GM12878 (cell line): ENCODE measurements at regions not wholly inside any gene's neighbourhood (a gene's known extent, or its start where the extent isn't known, plus 50 kb on each side); places are given as distances from the start of the nearest gene placed in this dataset.

Source experiments
- ATAC-seq: fragments of 200-7000 bp; cut with Tn5 transposase; 3 replicates; pipeline ENCODE4 v1.9.1; 2020; ENCODE audit warnings: mild to moderate bottlenecking, moderate library complexity
- BruUV-seq: library from RNA; stranded (reverse); fragments of 400-500 nt; replicated peaks from 2 replicates; lab custom pipeline; 2021; lab: Mats Ljungman, UMichigan
- CTCF ChIA-PET: fragments of 300-600 bp; sonication (Branson Sonifier 250); formaldehyde crosslinking; extraction: SDS; loops from one replicate; lab custom pipeline; 2021; ENCODE audit warnings: inconsistent platforms; lab: Yijun Ruan, JAX
- POLR2A ChIA-PET: fragments of 350-600 bp; formaldehyde crosslinking; extraction: SDS; loops from one replicate; lab custom pipeline; 2021; ENCODE audit warnings: inconsistent platforms; lab: Charles Lee
- RAD21 ChIA-PET: fragments of 300-600 bp; sonication (Branson Sonifier 250); formaldehyde crosslinking; loops from one replicate; lab custom pipeline; 2023; ENCODE audit warnings: antibody characterized with exemption; ENCODE audit not compliant: unreplicated experiment; lab: Charles Lee
- SMC1A ChIA-PET: fragments of 300-600 bp; sonication (Branson Sonifier 250); formaldehyde crosslinking; loops from one replicate; lab custom pipeline; 2023; ENCODE audit not compliant: unreplicated experiment, uncharacterized antibody; lab: Charles Lee
- DNase-seq: peaks from one replicate; pipeline ENCODE4 v3.0.0-alpha.2; 2011; ENCODE audit warnings: low read depth, low spot score
- FAIRE-seq: peaks from 3 replicates; lab custom pipeline; 2011; peaks lifted over from hg19 to GRCh38; lab: Jason Lieb, UNC
- H2AFZ ChIP-seq: 2 replicates; pipeline ENCODE4 v1.6.0; 2011; ENCODE audit warnings: low read depth, low read length, control low read depth; ENCODE audit not compliant: control insufficient read depth
- H3K27ac ChIP-seq: 2 replicates; pipeline ENCODE4 v1.5.1; 2011; ENCODE audit warnings: control low read depth; ENCODE audit not compliant: control insufficient read depth, insufficient read depth
- H3K27me3 ChIP-seq, 2 experiments: replicated peaks in 1 of 2; 2 replicates each; pipeline versions ENCODE4 v1.6.0 to v1.6.1; 2011; ENCODE audit warnings: low read length in 1 of 2; ENCODE audit not compliant: control insufficient read depth in 2 of 2, insufficient read depth in 2 of 2
- H3K36me3 ChIP-seq, 2 experiments: 2 replicates each; pipeline ENCODE4 v1.5.1; 2011; ENCODE audit warnings: low read length in 1 of 2; ENCODE audit not compliant: control insufficient read depth in 2 of 2, insufficient read depth in 2 of 2
- H3K4me1 ChIP-seq: 2 replicates; pipeline ENCODE4 v1.6.1; 2011; ENCODE audit warnings: mild to moderate bottlenecking, low read length, moderate library complexity, mixed read lengths; ENCODE audit not compliant: control insufficient read depth, insufficient read depth
- H3K4me2 ChIP-seq: 2 replicates; pipeline ENCODE4 v1.6.0; 2011; ENCODE audit warnings: control low read depth; ENCODE audit not compliant: control insufficient read depth, insufficient read depth
- H3K4me3 ChIP-seq: fragments of 200-600 bp; sonication (generic); 2 replicates; pipeline ENCODE4 v1.5.1; 2016
- H3K79me2 ChIP-seq: 2 replicates; pipeline ENCODE4 v1.6.0; 2011; ENCODE audit warnings: low read length; ENCODE audit not compliant: control insufficient read depth, insufficient read depth
- H3K9ac ChIP-seq: 2 replicates; pipeline ENCODE4 v1.8.0; 2011; ENCODE audit warnings: low read length, control low read depth, mixed read lengths; ENCODE audit not compliant: control insufficient read depth, insufficient read depth
- H3K9me3 ChIP-seq: replicated peaks from 3 replicates; pipeline ENCODE4 v1.5.1; 2011; ENCODE audit warnings: mild to moderate bottlenecking, low read length; ENCODE audit not compliant: control insufficient read depth, insufficient read depth
- H4K20me1 ChIP-seq: 2 replicates; pipeline ENCODE4 v1.6.0; 2011; ENCODE audit not compliant: control insufficient read depth, insufficient read depth
- EP300 ChIP-seq, 2 experiments: fragments of 150-350 bp in 1 of 2; IDR thresholded peaks; 2 replicates each; pipeline ENCODE4 v1.6.1; 2011 to 2012; ENCODE audit warnings: low read depth in 2 of 2, low read length in 2 of 2, borderline replicate concordance in 1 of 2, improper control_type of control experiment in 1 of 2, inconsistent platforms in 1 of 2; ENCODE audit not compliant: control insufficient read depth in 1 of 2
- RB1 ChIP-seq: fragments of 450-650 bp; formaldehyde crosslinking; IDR thresholded peaks from 2 replicates; pipeline ENCODE4 v1.6.1; 2017; ENCODE audit warnings: mild to moderate bottlenecking, borderline replicate concordance
- SREBF1 ChIP-seq: IDR thresholded peaks from 2 replicates; pipeline ENCODE4 v1.6.1; 2012; ENCODE audit warnings: mild to moderate bottlenecking, low read length
- TBL1XR1 ChIP-seq: IDR thresholded peaks from 2 replicates; pipeline ENCODE4 v1.6.1; 2012; ENCODE audit warnings: low read depth, low read length, improper control_type of control experiment
- WGBS: methylation state at CpG from one replicate; pipeline ENCODE4 v1.1.6; 2016; ENCODE audit warnings: low lambda C conversion rate; ENCODE audit not compliant: insufficient replicate concordance, insufficient coverage; ENCODE audit errors: missing lambda C conversion rate; 5-methylcytosine and 5-hydroxymethylcytosine counted together
- in situ Hi-C: fragments of 300-500 bp; cut with MboI; formaldehyde crosslinking; loops from 9 replicates; pipeline ENCODE4 v1.14.3; 2018; ENCODE audit warnings: mixed read lengths
- intact Hi-C: fragments of 100-400 bp; cut with micrococcal nuclease; formaldehyde crosslinking; loops from one replicate; pipeline ENCODE4 v1.14.2; 2022; ENCODE audit not compliant: unreplicated experiment
- TF ChIP-seq, protein P1 (sequence below): fragments of 450-650 bp; conservative IDR thresholded peaks from 2 replicates; pipeline ENCODE4 v1.6.1; 2017; ENCODE audit warnings: mild to moderate bottlenecking, moderate library complexity
- TF ChIP-seq, protein P2 (sequence below): fragments of 450-650 bp; IDR thresholded peaks from 2 replicates; pipeline ENCODE4 v1.6.1; 2017; ENCODE audit warnings: antibody characterized with exemption, mild to moderate bottlenecking, moderate library complexity
- TF ChIP-seq, protein P3 (sequence below): IDR thresholded peaks from 2 replicates; pipeline ENCODE4 v1.6.1; 2011; ENCODE audit warnings: low read depth, low read length, improper control_type of control experiment, borderline replicate concordance

DNA sequence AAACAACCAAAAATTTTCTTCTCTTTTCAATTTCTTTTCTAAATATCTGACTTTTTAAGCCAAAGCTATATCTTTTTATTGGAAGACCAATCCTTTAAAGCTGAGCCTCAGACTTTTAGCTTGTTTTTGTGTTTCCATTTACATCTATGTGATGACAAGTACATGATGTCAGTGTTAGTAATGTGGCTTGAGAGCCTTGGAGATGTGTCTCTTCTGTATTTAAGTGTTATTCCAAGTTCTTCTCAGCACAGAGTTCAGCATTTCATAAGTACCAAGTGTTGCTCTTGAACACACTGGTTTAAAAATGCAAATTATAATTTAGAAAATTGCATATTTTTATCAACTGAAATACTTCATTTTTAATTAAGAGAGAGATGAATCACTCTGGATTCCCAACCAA is 948.9 kb upstream of the FLRT2 start (continued):
- TF ChIP-seq RB1 (no peak), TBL1XR1 (no peak)
- TF ChIP-seq, protein P1, sequence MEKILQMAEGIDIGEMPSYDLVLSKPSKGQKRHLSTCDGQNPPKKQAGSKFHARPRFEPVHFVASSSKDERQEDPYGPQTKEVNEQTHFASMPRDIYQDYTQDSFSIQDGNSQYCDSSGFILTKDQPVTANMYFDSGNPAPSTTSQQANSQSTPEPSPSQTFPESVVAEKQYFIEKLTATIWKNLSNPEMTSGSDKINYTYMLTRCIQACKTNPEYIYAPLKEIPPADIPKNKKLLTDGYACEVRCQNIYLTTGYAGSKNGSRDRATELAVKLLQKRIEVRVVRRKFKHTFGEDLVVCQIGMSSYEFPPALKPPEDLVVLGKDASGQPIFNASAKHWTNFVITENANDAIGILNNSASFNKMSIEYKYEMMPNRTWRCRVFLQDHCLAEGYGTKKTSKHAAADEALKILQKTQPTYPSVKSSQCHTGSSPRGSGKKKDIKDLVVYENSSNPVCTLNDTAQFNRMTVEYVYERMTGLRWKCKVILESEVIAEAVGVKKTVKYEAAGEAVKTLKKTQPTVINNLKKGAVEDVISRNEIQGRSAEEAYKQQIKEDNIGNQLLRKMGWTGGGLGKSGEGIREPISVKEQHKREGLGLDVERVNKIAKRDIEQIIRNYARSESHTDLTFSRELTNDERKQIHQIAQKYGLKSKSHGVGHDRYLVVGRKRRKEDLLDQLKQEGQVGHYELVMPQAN = no peak
- TF ChIP-seq, protein P2, sequence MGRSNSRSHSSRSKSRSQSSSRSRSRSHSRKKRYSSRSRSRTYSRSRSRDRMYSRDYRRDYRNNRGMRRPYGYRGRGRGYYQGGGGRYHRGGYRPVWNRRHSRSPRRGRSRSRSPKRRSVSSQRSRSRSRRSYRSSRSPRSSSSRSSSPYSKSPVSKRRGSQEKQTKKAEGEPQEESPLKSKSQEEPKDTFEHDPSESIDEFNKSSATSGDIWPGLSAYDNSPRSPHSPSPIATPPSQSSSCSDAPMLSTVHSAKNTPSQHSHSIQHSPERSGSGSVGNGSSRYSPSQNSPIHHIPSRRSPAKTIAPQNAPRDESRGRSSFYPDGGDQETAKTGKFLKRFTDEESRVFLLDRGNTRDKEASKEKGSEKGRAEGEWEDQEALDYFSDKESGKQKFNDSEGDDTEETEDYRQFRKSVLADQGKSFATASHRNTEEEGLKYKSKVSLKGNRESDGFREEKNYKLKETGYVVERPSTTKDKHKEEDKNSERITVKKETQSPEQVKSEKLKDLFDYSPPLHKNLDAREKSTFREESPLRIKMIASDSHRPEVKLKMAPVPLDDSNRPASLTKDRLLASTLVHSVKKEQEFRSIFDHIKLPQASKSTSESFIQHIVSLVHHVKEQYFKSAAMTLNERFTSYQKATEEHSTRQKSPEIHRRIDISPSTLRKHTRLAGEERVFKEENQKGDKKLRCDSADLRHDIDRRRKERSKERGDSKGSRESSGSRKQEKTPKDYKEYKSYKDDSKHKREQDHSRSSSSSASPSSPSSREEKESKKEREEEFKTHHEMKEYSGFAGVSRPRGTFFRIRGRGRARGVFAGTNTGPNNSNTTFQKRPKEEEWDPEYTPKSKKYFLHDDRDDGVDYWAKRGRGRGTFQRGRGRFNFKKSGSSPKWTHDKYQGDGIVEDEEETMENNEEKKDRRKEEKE = no peak

DNA sequence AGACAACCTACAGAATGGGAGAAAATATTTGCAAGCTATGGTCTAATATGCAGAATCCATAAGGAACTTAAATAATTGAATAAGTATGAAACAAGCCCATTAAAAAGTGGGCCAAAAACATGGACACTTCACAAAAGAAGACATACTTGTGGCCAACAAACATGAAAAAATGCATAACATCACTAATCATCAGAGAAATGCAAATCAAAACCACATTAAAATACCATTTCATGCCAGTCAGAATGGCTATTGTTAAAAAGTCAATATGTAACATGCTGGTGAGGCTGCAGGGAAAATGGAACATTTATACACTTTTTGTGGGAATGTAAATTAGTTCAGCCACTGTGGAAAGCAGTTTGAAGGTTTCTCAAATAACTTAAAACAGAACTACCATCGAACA is 945.4 kb upstream of the FLRT2 start:
- no peaks in the 10 kb centered on the region for H3K27me3 ChIP-seq

More for the DNA sequence above, 945.4 kb upstream of the FLRT2 start:
- Histone ChIP-seq H3K79me2 (no peaks in the 10 kb centered on the region), H3K4me1 (no peaks in the 10 kb centered on the region), H2AFZ (no peak overlapping the region), H3K4me3 (no peak overlapping the region), H3K9me3 (no peaks in the 10 kb centered on the region), H3K4me2 (no peak overlapping the region), H4K20me1 (no peaks in the 10 kb centered on the region), H3K27ac (no peak overlapping the region), H3K9ac (no peak overlapping the region), H3K36me3 (no peaks in the 10 kb centered on the region)
- ATAC-seq (no peak), DNase-seq (no peak), FAIRE-seq (no peak)
- intact Hi-C loops (no loop called here), in situ Hi-C loops (no loop called here)
- 0% methylated on average over 1 of the region's 1 CpG for WGBS
- POLR2A ChIA-PET = no interaction called here
- TF ChIP-seq SREBF1 = no peak
- TF ChIP-seq, protein P3, sequence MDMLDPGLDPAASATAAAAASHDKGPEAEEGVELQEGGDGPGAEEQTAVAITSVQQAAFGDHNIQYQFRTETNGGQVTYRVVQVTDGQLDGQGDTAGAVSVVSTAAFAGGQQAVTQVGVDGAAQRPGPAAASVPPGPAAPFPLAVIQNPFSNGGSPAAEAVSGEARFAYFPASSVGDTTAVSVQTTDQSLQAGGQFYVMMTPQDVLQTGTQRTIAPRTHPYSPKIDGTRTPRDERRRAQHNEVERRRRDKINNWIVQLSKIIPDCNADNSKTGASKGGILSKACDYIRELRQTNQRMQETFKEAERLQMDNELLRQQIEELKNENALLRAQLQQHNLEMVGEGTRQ = no peak
- no peak for TF ChIP-seq EP300 (IDR thresholded peaks at IDR 0.05; ENCODE audit: borderline replicate concordance in 1 of 2, control insufficient read depth in 1 of 2, low read depth in 2 of 2, low read length in 2 of 2)
- CTCF ChIA-PET = no interaction called here
- no TSS peak for BruUV-seq
- SMC1A ChIA-PET = interaction anchor here (1.0 kb wide), 1 partner anchor 22 kb away, joined by 3 read pairs; no protein-coding TSS in a partner anchor
- RAD21 ChIA-PET = no interaction called here
